SU-DHL-6 (cell line): ENCODE measurements at regions not wholly inside any gene's neighbourhood (a gene's known extent, or its start where the extent isn't known, plus 50 kb on each side); places are given as distances from the start of the nearest gene placed in this dataset.

Experiments used
- H2AFZ ChIP-seq: fragments of 200-600 bp; sonication (generic); 2 replicates; pipeline ENCODE4 v1.6.1; 2014; ENCODE audit warnings: low read depth, mild to moderate bottlenecking, moderate library complexity, mixed read lengths, antibody characterized with exemption, low read length; ENCODE audit not compliant: severe bottlenecking
- H3F3A ChIP-seq: fragments of 200-600 bp; shearing (Covaris generic); 2 replicates; pipeline ENCODE4 v1.6.0; 2016; ENCODE audit warnings: antibody characterized with exemption, mild to moderate bottlenecking; ENCODE audit not compliant: insufficient read depth
- H3K27ac ChIP-seq: fragments of 200-600 bp; sonication (generic); 2 replicates; pipeline ENCODE4 v1.5.1; 2016; ENCODE audit warnings: low read depth, mild to moderate bottlenecking, low read length, moderate library complexity, mixed read lengths
- H3K27me3 ChIP-seq: fragments of 200-600 bp; sonication (generic), shearing (Covaris generic); 2 replicates; pipeline ENCODE4 v1.6.0; 2014; ENCODE audit warnings: mild to moderate bottlenecking, low read length
- H3K36me3 ChIP-seq: fragments of 200-600 bp; sonication (generic); 2 replicates; pipeline ENCODE4 v1.6.1; 2014; ENCODE audit warnings: mild to moderate bottlenecking, low read length, mixed read lengths
- H3K4me2 ChIP-seq: fragments of 300-600, 200-600 bp; shearing (Covaris generic), sonication (generic); 2 replicates; pipeline ENCODE4 v1.6.0; 2014; ENCODE audit warnings: low read length, low read depth, mild to moderate bottlenecking; ENCODE audit not compliant: poor library complexity, severe bottlenecking
- H3K4me3 ChIP-seq: fragments of 200-600 bp; sonication (generic); 2 replicates; pipeline ENCODE4 v1.5.1; 2014; ENCODE audit warnings: antibody characterized with exemption, low read length, mild to moderate bottlenecking, mixed read lengths; ENCODE audit not compliant: insufficient read depth, poor library complexity, severe bottlenecking
- H3K79me2 ChIP-seq: fragments of 200-600 bp; sonication (generic); 2 replicates; pipeline ENCODE4 v1.6.1; 2014; ENCODE audit warnings: mild to moderate bottlenecking, low read length, moderate library complexity; ENCODE audit not compliant: insufficient read depth
- H3K9ac ChIP-seq: fragments of 200-600 bp; sonication (generic); 2 replicates; pipeline ENCODE4 v1.7.0; 2014; ENCODE audit warnings: mild to moderate bottlenecking, low read length
- H3K9me2 ChIP-seq: fragments of 200-600 bp; sonication (generic); replicated peaks from 2 replicates; pipeline ENCODE4 v1.6.1; 2014; ENCODE audit warnings: low read length; ENCODE audit not compliant: insufficient read depth
- H3K9me3 ChIP-seq: fragments of 200-600 bp; sonication (generic); 2 replicates; pipeline ENCODE4 v1.6.1; 2014; ENCODE audit warnings: low read length, mixed read lengths; ENCODE audit not compliant: insufficient read depth
- H4K20me1 ChIP-seq: fragments of 200-600 bp; sonication (generic); 2 replicates; pipeline ENCODE4 v1.6.1; 2014; ENCODE audit warnings: low read depth, mild to moderate bottlenecking, antibody characterized with exemption, low read length, moderate library complexity, mixed read lengths
- EZH2phosphoT487 ChIP-seq: fragments of 200-600 bp; sonication (generic), shearing (Covaris generic); conservative IDR thresholded peaks from 2 replicates; pipeline ENCODE4 v1.6.1; 2018; ENCODE audit warnings: mild to moderate bottlenecking, antibody characterized with exemption, low read length, moderate library complexity, mixed read lengths
- TF ChIP-seq, protein P1 (sequence below): fragments of 200-600 bp; sonication (generic); IDR thresholded peaks from one replicate; pipeline ENCODE4 v1.5.1; 2017; ENCODE audit warnings: antibody characterized with exemption, mild to moderate bottlenecking, low read length, moderate library complexity; ENCODE audit not compliant: insufficient read depth, poor library complexity, severe bottlenecking

DNA sequence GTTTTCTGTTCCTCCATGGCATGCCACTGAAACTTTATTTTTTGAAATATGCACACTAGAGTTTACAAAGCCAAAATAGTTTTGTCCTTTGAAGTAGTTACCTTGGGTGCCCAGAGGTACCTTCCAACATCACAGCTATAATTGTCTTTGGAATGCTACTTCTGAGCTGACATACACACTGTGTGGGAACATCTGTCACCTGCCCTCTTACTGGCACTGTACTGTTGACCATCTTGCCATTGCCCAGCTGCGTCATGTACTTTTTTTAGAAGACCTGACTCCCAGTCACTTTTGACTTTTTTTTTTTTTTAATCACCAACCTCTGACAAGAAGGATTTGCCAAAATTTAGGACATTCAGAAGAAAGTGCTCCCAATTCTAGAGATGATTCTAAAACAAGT lies 200.5 kb upstream of the CXorf66 start:
- Histone ChIP-seq H2AFZ (no peak overlapping the region), H3K9ac (no peak overlapping the region), H3K36me3 (no peaks in the 10 kb centered on the region), H3K4me3 (no peak overlapping the region), H3K27ac (no peak overlapping the region), H3K9me3 (no peaks in the 10 kb centered on the region), H3K79me2 (no peaks in the 10 kb centered on the region), H3K27me3 (no peaks in the 10 kb centered on the region), H3K4me2 (no peak overlapping the region), H4K20me1 (no peaks in the 10 kb centered on the region), H3F3A (no peaks in the 10 kb centered on the region), H3K9me2 (no peaks in the 10 kb centered on the region)
- TF ChIP-seq, protein P1, sequence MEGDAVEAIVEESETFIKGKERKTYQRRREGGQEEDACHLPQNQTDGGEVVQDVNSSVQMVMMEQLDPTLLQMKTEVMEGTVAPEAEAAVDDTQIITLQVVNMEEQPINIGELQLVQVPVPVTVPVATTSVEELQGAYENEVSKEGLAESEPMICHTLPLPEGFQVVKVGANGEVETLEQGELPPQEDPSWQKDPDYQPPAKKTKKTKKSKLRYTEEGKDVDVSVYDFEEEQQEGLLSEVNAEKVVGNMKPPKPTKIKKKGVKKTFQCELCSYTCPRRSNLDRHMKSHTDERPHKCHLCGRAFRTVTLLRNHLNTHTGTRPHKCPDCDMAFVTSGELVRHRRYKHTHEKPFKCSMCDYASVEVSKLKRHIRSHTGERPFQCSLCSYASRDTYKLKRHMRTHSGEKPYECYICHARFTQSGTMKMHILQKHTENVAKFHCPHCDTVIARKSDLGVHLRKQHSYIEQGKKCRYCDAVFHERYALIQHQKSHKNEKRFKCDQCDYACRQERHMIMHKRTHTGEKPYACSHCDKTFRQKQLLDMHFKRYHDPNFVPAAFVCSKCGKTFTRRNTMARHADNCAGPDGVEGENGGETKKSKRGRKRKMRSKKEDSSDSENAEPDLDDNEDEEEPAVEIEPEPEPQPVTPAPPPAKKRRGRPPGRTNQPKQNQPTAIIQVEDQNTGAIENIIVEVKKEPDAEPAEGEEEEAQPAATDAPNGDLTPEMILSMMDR, result no peak
- TF ChIP-seq EZH2phosphoT487, result no peak

DNA sequence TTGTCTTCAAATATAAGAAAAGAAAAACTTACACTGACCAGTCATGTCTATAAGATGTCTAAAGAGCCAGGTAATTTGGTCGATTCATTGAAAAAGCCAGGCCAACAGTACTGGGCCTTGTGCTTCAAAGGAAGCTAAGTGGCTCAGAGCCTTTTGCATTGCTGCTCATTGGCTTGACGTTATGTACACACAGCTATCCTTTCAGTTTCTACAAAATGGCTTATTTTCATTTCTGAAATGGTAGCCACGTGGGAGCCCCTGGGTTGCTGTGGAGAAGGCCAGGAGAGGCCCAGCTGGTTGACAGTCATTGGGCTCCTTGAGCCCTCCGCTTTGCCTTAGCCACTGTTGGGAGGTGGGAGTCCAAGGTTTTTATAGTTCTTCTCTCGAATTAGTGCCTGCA lies 199.1 kb upstream of the CXorf66 start:
- no peaks in the 10 kb centered on the region for H3K79me2 ChIP-seq
- no peaks in the 10 kb centered on the region for H3F3A ChIP-seq
- no peak overlapping the region for H3K9ac ChIP-seq
- TF ChIP-seq EZH2phosphoT487, result no peak
- TF ChIP-seq, protein P1, result no peak
- no peak overlapping the region for H2AFZ ChIP-seq
- H3K27me3 ChIP-seq, result no peaks in the 10 kb centered on the region
- no peak overlapping the region for H3K27ac ChIP-seq
- no peaks in the 10 kb centered on the region for H3K9me3 ChIP-seq
- no peak overlapping the region for H3K4me3 ChIP-seq
- H4K20me1 ChIP-seq, result no peaks in the 10 kb centered on the region
- no peaks in the 10 kb centered on the region for H3K9me2 ChIP-seq
- no peaks in the 10 kb centered on the region for H3K36me3 ChIP-seq
- no peak overlapping the region for H3K4me2 ChIP-seq

DNA sequence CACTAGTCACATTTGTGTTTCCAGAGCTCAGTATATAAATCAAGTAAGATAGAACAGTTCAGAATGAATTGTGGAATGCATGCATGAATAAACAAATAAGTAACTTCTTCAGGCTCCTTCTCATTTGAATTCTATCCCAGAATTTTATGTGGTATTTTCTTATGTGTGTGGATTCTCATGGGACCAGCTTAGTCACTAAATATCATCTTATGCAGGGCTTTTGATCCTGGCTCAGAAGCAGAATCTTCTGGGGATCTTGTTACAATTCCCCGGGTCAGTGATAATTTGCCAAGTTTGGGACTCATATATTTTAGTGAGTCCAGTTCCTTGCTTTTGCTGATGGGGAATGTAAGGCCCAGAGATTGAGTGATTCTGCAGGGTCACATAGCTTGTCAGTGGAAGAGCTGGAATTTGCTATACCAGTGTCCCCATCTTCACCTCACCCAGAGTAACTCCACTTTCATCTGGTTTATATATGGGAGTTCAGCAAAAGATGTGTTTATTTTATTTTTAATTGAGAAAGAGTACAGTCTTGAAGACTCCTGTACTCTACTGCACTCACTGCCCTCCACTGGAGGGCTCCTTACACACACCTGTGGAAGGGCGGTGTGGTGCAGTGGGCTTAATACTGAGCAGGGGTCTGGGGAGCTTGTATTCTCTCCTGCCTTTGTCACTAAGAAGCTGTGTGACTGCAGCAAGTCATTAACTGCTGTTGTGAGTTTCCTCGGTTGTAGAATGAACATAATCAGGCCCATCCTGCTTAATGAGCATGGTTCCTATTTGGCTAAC lies 198.2 kb upstream of the CXorf66 start:
- no peak overlapping the region for H2AFZ ChIP-seq
- H3K4me3 ChIP-seq, result no peak overlapping the region
- no peaks in the 10 kb centered on the region for H3K9me3 ChIP-seq
- no peaks in the 10 kb centered on the region for H3K27me3 ChIP-seq
- H3F3A ChIP-seq, result no peaks in the 10 kb centered on the region
- H3K79me2 ChIP-seq, result no peaks in the 10 kb centered on the region
- H3K9ac ChIP-seq, result no peak overlapping the region
- H4K20me1 ChIP-seq, result no peaks in the 10 kb centered on the region
- TF ChIP-seq EZH2phosphoT487, result no peak
- TF ChIP-seq, protein P1, result no peak
- no peak overlapping the region for H3K27ac ChIP-seq
- H3K9me2 ChIP-seq, result no peaks in the 10 kb centered on the region
- H3K4me2 ChIP-seq, result no peak overlapping the region
- no peaks in the 10 kb centered on the region for H3K36me3 ChIP-seq
